ENCODE measurements at regions not wholly inside any gene's neighbourhood (a gene's known extent, or its start where the extent isn't known, plus 50 kb on each side); places are given as distances from the start of the nearest gene placed in this dataset.
"Not testable (repeated sequence)": the region's sequence is repeated elsewhere in the genome, so short reads cannot be mapped to it uniquely, and the experiment has no call there.

GRCh38 chr2:16763493-16763899 lies 97.9 kb upstream of the CYRIA start:
- DNase-seq (ENCODE audit: low read depth): no peak

GRCh38 chr2:16763056-16763455 lies 97.4 kb upstream of the CYRIA start:
- no peak for DNase-seq (ENCODE audit: low read depth)

GRCh38 chr2:16760426-16760825 lies 94.8 kb upstream of the CYRIA start:
- DNase-seq (ENCODE audit: low read depth): no peak

DNA sequence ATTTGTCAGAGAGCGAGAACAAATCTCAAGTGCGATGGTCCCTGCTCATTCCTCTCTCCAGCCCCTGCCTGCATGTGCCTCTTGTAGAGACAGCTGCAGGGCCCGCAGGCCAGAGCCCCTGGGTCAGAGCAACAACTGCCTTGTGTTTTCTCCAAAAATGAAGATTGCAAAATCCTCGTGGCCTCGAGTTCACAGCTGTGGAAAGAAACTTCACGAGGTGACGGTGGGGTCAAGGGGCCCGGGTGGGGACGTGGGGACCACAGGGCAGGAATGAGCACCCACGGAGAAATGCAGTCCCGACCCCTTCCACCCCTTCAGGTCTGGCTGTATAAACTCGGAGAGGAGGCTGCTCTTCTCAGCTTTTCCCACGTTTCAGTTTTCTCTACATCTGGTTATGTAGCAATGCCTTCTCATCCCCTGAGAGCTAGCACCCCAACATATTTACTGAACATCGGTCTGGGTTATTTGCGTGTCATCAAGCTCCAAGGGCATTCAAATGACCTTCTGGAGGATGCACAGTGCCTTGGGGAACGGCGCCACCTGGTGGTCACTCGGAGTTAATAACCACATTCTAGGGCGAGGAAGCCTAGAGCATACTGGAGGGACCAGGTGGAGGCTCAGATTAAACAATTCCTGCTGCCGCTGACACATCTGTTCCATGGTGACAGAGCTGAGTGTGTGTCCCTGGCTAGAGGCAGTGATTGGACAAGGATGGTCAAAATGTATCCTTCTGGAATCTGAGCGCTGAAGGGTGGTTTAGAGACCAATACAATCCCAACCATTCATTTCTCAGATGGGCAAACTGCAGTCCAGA lies 91.4 kb upstream of the CYRIA start:
- DNase-seq (ENCODE audit: low read depth): peak; percentile 63

GRCh38 chr2:16755442-16755841 lies 89.8 kb upstream of the CYRIA start:
- DNase-seq (ENCODE audit: low read depth): peak; percentile 52

DNA sequence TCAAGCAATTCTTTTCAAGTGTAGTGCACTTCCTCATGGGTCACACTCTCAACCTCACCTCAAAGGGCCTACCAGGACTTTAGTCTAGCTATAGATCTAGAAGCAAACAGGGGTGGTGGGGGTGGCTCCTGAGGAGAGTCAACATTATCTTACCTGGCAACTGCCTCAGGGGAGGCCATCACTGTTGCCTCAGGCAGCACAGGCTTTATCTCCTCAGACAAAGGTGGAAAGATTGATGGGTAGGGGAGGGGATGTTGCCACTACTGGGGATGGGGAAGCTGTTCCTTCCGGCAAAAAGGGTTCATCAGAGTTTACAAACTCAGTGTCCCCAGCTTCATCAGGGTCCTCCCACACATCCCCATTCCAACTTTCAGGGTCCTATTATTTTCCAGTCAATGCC lies 87.4 kb upstream of the CYRIA start:
- DNase-seq (ENCODE audit: low read depth): not testable (repeated sequence)

GRCh38 chr2:16750925-16751214 lies 85.2 kb upstream of the CYRIA start:
- not testable (repeated sequence) for DNase-seq (ENCODE audit: low read depth)

DNA sequence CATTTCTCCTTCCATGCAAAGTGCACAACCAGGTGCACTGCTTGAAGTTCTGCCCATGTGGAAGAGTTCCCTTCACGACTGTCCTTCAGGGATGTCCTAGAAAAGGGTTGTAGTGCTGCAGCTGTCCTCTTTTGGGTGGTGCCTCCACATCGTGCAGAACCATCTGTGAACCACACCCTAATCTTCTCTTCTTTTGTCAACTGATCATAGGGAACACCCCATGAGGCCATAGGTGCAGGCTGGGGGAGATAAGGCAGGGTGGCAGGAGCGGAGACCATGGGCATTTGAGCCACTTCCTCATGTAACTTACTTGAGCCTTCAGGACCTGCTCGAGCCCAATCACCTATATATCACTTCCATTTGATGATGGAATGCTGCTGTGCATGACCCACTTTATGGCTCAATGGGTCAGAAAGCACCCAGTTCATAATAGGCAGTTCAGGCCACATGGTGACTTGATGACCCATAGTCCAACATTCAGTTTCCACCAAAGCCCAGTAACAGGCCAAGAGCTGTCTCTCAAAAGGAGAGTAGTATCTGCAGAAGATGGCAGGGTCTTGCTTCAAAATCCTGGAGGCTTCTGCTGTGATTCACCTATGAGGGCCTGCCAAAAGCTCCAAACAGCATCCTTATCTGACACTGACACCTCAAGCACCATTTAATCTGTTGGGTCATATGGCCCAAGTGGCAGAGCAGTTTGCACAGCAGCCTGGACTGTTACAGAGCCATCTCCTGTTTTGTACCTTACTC lies 84.7 kb upstream of the CYRIA start:
- DNase-seq (ENCODE audit: low read depth): no peak

- not testable (repeated sequence) for DNase-seq (ENCODE audit: low read depth)
Measured at GRCh38 chr2:16748511-16749266, 83.1 kb upstream of the CYRIA start.

DNA sequence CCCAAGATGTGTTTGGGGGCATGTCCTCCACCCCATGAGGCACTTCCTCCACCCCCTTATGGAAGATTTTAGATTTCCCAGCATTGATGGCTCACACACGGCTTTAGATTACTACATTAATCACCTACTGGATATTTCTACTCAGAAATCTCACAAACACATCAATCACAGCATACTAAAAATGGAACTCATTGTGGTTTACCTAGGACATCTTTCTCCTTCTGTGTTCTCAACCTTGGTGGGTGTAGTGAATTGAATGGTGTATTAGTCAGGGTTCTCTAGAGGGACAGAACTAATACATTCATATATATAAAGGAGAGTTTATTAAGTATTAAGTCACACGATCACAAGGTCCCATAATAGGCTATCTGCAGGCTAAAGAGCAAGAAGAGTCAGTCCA lies 82.1 kb upstream of the CYRIA start:
- DNase-seq (ENCODE audit: low read depth): no peak

GRCh38 chr2:16747257-16747656 lies 81.6 kb upstream of the CYRIA start:
- DNase-seq (ENCODE audit: low read depth): no peak

DNA sequence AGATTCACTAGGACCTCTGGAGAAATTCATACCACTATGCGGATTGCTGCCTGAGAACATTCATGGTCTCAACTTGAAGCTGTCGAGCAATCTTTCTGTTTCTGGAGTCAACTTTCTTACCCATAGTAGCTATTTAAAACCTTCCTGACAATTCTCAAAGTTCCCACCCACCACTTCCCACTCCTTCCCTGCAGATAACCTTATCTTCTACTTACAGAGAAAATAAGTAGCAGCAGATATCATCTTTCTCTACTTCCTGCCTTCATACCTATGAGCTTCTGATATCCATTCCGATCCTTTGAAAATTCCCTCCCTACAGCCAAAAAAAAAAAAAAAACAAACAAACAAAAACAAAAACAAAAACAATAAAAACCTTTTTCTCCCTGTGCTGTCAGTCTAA lies 81.2 kb upstream of the CYRIA start:
- no peak for DNase-seq (ENCODE audit: low read depth)

DNA sequence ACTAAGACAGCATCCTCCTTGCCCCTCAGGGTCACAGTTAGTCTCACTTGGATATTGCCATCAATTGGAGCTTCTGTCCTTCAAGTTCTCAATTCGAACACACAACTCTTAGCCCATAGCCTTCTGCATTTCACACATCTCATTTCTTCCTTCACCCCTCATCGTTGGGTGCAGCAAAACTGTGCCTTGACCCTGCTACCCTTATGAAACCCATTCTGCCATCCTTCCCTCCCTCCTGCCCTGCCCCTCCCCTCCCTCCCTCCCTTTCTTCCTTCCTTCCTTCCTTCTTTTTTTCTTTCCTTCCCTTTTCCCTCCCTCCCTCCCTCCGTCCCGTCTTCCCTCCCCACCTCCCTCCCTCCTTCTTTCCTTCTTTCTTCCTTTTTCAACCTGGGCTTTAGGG lies 80.7 kb upstream of the CYRIA start:
- DNase-seq (ENCODE audit: low read depth): no peak

DNA sequence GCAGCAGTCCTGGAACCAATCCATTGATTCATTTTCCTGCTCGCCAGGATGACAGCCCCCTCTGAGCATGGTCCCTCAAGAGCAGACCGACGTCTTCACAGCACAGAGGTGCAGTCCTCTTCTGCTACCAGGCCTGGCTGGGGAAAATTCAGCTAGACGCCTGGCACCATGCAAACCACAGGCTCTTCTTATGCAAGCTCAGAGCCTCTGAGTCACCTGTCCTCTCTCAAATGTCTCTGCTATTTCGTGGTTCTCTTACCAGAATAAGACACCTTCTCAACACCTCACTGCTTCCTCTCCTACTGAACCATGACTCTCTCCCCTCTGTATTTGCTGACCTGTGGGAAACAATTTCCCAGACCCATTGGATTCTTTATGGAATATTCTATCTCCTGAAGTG lies 79.8 kb upstream of the CYRIA start:
- no peak for DNase-seq (ENCODE audit: low read depth)

GRCh38 chr2:16744521-16744920 lies 78.9 kb upstream of the CYRIA start:
- DNase-seq (ENCODE audit: low read depth): no peak

- DNase-seq (ENCODE audit: low read depth): no peak
Measured at GRCh38 chr2:16742026-16742425, 76.4 kb upstream of the CYRIA start.

DNA sequence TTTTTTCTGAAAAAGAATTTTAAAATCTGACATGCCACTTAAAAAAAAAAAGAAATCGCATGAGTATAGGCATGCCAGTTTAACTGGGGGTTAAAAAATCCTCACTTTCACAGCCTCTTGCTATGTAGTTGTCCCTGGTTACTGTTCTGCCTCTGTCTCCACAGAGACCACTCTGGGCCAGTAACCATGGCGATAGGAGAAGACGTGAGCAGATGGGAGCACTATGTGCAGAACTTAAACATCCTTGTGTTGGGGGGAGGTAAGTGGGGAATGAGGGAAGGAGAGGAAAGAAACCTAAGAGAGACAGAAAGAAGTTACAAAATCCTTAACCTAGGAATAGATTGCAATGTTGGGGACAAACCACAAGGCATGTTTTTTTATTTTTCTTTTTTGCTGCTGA lies 75.9 kb upstream of the CYRIA start:
- no peak for DNase-seq (ENCODE audit: low read depth)

DNA sequence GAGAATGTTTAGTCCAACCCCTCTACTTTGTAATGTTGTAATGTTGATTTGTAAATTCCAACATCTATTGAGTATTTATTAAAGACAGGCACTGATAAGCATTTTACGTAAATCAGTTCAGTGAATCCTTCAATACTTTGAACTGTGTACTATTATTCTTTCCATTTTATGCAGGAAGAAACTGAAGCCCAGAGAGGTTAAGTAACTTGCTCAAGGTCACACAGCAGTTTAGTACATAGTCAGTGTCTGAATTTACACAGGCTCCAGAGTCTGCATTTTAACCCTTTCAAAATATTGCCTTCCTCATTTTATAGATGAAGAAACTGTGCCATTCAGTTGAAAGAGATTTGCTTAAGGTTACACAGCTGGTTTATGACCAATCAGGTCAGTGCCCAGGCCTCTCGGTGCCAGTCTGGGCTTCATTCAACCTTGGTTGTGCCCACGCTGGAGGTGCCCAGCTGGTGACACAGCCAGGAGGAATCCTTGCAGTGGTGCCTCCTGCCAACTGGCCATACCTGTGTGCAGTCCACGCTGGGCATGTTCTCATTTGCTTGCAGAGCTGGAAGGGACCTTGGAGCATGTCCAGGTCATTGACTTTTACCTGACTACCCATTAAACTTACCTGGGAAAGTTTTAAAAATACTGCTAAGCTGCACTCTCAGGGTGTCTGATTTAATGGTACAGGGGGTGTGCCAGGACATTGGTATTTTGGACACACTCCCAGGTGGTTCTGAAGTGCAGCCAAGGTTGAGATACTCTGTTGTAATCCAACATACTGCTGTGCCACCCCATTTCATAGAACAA lies 74.3 kb upstream of the CYRIA start:
- no peak for DNase-seq (ENCODE audit: low read depth)

GRCh38 chr2:16738361-16739225 lies 73.0 kb upstream of the CYRIA start:
- DNase-seq (ENCODE audit: low read depth): no peak

DNA sequence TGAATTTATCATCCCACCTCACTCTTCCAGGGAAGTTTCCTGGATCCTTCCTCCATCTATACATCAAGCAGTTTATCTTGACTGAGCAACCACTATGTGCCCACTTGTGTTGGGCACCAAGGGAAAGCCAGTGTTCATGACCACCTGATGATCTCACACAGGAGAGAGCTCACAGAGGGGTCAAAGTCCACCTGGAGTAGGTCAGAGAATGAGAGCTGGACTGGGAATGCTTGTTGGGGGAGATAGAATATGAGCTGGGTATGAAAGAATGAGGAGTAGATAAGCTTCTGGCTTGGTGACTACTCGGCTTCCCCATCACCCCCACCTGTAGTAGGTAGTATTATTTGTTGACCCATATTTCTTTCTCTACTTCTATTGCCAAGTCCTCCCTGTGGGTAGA lies 72.2 kb upstream of the CYRIA start:
- no peak for DNase-seq (ENCODE audit: low read depth)

- DNase-seq (ENCODE audit: low read depth): no peak
Measured at GRCh38 chr2:16736633-16737032, 71.0 kb upstream of the CYRIA start.

Data from forelimb muscle (tissue), 1 donor.